SW 1271 (cell line): ENCODE measurements at regions not wholly inside any gene's neighbourhood (a gene's known extent, or its start where the extent isn't known, plus 50 kb on each side); places are given as distances from the start of the nearest gene placed in this dataset.

Source experiments
- DNase-seq, 2 experiments: peaks; one replicate each; lab custom pipeline; 2025; lab: John Stamatoyannopoulos, UW

GRCh38 chr13:50071379-50071778 is 56.1 kb downstream of the KCNRG start:
- no peak for DNase-seq

DNA sequence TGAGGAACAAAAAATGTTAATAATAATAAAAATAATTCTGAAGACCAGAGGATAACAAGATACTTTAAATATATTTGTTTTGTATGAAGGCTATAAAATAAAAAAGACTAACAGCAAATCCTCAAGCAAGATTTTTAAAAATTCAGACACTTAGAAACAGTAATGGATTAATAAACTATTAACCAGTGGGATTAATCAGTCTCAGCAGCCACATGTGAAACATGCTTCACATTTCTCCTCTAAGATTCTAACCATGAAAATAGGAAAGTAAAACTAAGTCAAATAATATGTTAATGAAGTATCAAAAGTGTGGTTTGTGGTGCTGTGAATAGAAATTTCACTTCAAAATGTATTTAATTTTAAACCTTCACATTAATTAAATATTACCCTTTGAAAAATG is 57.4 kb downstream of the KCNRG start:
- DNase-seq, result no peak

GRCh38 chr13:50073340-50073739 is 58.1 kb downstream of the KCNRG start:
- DNase-seq, result no peak

- no peak for DNase-seq
Measured at GRCh38 chr13:50074843-50075242, 59.6 kb downstream of the KCNRG start.

GRCh38 chr13:50075619-50076097 is 60.4 kb downstream of the KCNRG start:
- DNase-seq, result peak in 1 of 2 experiments; percentile 17

DNA sequence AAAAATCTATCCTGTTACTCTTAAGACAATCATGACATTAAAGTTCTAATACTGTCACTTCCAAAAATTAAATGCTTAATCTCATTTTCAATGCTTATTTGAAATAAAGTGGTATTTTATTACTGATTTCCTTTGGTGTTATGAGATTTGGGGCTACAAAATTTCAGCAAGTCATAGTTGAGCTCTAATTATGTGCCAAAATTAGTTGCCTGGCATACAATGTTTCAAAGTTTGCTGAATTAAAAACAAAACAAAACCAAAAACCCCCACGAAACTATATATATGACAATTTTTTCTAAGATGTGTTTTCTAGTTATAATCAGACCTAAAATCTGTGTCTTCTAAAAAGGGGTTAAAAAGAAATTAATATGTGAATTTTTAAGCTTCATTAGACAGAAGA is 62.2 kb downstream of the KCNRG start:
- no peak for DNase-seq

GRCh38 chr13:50078231-50078894 is 63.1 kb downstream of the KCNRG start:
- DNase-seq, result no peak

- no peak for DNase-seq
Measured at GRCh38 chr13:50078895-50079654, 63.8 kb downstream of the KCNRG start.

- DNase-seq, result no peak
Measured at GRCh38 chr13:50079655-50080202, 64.5 kb downstream of the KCNRG start.

DNA sequence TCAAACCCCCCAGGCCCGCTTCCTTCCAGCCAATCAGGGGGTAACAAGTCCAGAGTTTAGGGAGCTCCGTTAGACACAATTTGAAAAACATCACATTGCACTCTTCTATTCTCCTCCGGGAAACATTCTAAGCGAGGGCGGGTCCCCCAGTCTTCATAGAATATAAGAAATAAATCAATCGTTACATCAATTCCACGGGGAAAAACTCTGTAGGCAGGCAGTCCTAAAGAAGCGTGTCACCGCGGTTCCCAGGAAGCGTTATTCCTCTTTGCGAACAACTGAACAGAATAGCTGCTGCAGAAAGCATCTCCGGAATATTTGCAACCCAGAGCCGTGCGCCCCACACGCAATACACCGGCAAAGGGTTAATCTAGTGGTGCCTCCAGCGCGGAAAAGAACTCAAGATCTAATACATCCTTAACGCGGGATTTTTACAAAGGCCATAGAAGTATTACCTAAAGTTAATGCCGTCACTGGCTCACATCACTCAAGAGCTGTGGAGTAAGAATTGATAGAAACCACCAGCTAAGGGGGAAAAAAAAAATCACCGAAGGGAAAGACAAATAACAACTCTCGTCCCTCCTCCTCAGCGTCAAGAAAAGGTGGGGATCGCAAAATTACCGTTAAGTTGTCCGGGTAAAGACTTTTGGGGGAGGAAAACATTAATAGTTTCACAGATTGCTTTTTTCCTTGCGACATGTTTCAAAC is 65.1 kb downstream of the KCNRG start:
- peak; percentile 27 to 60 for DNase-seq

GRCh38 chr13:50080911-50081678 is 65.9 kb downstream of the KCNRG start:
- peak in 1 of 2 experiments; percentile 39 for DNase-seq

- DNase-seq, result peak; percentile 96
Measured at GRCh38 chr13:50081679-50082425, 66.6 kb downstream of the KCNRG start.

DNA sequence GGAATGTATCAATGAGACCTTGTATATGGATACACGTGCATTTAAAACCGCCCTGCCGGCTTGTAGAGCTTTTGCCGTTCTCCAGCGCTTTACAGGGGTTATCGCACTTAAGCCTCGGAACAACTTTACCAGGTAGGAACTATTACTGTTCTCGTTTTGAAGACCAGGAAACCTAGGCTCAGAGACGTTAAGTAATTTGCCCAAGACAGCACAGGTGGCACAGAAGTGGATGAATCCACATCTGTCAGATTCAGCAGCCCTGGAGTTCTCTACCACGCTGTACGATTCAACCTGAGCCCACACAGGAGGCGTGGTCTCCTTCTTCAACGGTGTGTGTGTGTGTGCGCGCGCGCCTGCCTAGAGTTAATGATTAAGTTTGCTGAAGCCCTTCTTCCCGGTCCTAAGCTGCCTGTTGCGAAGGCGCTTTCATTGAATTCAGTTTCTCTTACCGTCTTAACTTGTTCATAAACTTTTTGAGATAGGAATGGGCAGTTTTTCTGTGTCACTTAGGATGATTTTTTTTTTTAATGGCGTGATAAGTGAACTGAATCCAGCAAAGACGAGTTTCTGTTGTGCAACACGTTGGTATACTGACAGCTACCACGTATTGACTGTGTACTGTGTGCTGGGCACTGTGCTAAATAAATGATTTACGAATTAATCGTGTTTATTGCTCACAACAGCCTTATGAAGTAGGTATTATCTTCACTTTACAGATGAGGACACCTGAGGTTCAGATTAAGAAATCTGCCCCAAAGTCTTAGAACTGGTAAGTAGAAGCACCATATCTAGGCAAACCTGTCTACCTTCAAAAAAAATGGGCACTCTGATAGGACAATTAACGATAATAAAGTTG is 67.4 kb downstream of the KCNRG start:
- peak; percentile 53 to 83 for DNase-seq

- peak in 1 of 2 experiments; percentile 36 for DNase-seq
Measured at GRCh38 chr13:50085063-50085462, 69.8 kb downstream of the KCNRG start.

- no peak for DNase-seq
Measured at GRCh38 chr13:50089633-50090032, 74.4 kb downstream of the KCNRG start.

DNA sequence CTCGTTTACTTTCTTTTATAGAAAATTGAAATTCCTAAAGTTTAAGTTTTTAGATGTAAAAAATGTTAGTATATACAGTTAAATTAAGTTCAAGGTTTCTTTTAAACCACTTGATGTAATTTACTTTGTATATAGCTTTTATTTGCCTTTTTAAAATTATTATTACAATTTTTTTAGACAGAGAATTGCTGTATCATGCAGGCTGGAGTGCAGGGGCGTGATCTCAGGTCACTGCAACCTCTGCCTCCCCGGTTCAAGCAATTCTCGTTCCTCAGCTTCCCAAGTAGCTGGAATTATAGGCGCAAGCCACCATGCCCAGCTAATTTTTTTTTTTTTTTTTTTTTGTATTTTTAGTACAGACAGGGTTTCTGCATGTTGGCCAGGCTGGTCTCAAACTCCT is 75.0 kb downstream of the KCNRG start:
- no peak for DNase-seq

- DNase-seq, result no peak
Measured at GRCh38 chr13:50094615-50095293, 79.5 kb downstream of the KCNRG start.

- no peak for DNase-seq
Measured at GRCh38 chr13:50098693-50099092, 83.4 kb downstream of the KCNRG start.

DNA sequence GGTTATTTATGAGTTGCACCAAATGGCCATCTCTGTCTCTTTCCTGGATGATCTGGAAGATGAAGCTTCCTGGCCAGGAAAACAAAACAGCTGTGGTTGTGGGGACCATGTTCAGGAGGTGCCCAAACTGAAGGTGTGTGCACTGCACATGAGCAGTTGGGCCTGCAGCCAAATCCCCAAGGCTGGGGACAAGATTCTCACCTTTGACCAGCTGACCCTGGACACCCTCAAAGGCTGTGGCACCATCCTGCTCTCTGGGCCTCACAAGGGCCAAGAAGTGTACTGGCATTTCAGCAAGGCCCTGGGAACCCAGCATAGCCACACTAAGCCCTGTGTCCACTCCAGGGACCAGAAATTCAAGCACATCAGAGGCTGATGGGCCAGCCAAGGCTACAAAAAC is 84.2 kb downstream of the KCNRG start:
- DNase-seq, result no peak
